ENCODE measurements at regions not wholly inside any gene's neighbourhood (a gene's known extent, or its start where the extent isn't known, plus 50 kb on each side); places are given as distances from the start of the nearest gene placed in this dataset.

- no peak for DNase-seq
- Histone ChIP-seq H3K27me3 (ENCODE audit: control insufficient read depth in 2 of 2, insufficient read depth in 2 of 2, low read length in 2 of 2) (no peaks in the 10 kb centered on the region), H3K27ac (ENCODE audit: low read depth, low read length) (no peak overlapping the region), H3K9me3 (ENCODE audit: control insufficient read depth in 2 of 3, low read length in 3 of 3) (peaks cover 0 to 6% (median 0%) of the 10 kb centered on the region in 3 experiments), H3K4me1 (ENCODE audit: control insufficient read depth in 2 of 2, insufficient read depth in 2 of 2, low read length in 2 of 2) (peaks cover 0 to 9% of the 10 kb centered on the region in 2 donors), H3K36me3 (ENCODE audit: control insufficient read depth in 2 of 3, insufficient read depth in 3 of 3, low read length in 3 of 3) (no peaks in the 10 kb centered on the region), H3K4me3 (ENCODE audit: low read length) (no peak overlapping the region)
- Mint-ChIP-seq H3K36me3 (no peaks in the 10 kb centered on the region), H3K4me1 (peaks cover 10 to 21% (median 17%) of the 10 kb centered on the region in 7 donors), H3K9me3 (peaks cover 0 to 3% (median 0%) of the 10 kb centered on the region in 11 donors), H3K27ac (peak overlapping the region in 1 of 9 donors; percentile 45), H3K4me3 (no peak overlapping the region), H3K27me3 (no peaks in the 10 kb centered on the region)
- ATAC-seq: no peak
- CTCF ChIA-PET: no interaction called here
- intact Hi-C loops (cut with micrococcal nuclease): no loop called here
- POLR2A ChIA-PET: no interaction called here
Measured at GRCh38 chr17:17420561-17421269, 56.1 kb upstream of the MED9 start.

GRCh38 chr17:17421346-17422216 lies 55.2 kb upstream of the MED9 start:
- ChIA-PET CTCF (no interaction called here), POLR2A (no interaction called here)
- no peak for DNase-seq
- no peak for ATAC-seq
- no peak overlapping the region for H3K27ac ChIP-seq (ENCODE audit: low read depth, low read length)
- peaks cover 0 to 5% of the 10 kb centered on the region in 2 donors for H3K4me1 ChIP-seq (ENCODE audit: control insufficient read depth in 2 of 2, insufficient read depth in 2 of 2, low read length in 2 of 2)
- peaks cover 6 to 12% (median 8%) of the 10 kb centered on the region in 7 donors for H3K4me1 Mint-ChIP-seq
- H3K27me3 Mint-ChIP-seq: no peaks in the 10 kb centered on the region
- no peak overlapping the region for H3K4me3 ChIP-seq (ENCODE audit: low read length)
- peaks cover 0 to 6% (median 0%) of the 10 kb centered on the region in 3 experiments for H3K9me3 ChIP-seq (ENCODE audit: control insufficient read depth in 2 of 3, low read length in 3 of 3)
- H3K27me3 ChIP-seq (ENCODE audit: control insufficient read depth in 2 of 2, insufficient read depth in 2 of 2, low read length in 2 of 2): no peaks in the 10 kb centered on the region
- H3K36me3 Mint-ChIP-seq: no peaks in the 10 kb centered on the region
- intact Hi-C loops (cut with micrococcal nuclease): no loop called here
- H3K4me3 Mint-ChIP-seq: no peak overlapping the region
- H3K9me3 Mint-ChIP-seq: peaks cover 0 to 3% (median 0%) of the 10 kb centered on the region in 11 donors
- H3K36me3 ChIP-seq (ENCODE audit: control insufficient read depth in 2 of 3, insufficient read depth in 3 of 3, low read length in 3 of 3): no peaks in the 10 kb centered on the region
- no peak overlapping the region for H3K27ac Mint-ChIP-seq

GRCh38 chr17:17422217-17422610 lies 54.6 kb upstream of the MED9 start:
- Histone ChIP-seq H3K27me3 (ENCODE audit: control insufficient read depth in 2 of 2, insufficient read depth in 2 of 2, low read length in 2 of 2) (no peaks in the 10 kb centered on the region), H3K9me3 (ENCODE audit: control insufficient read depth in 2 of 3, low read length in 3 of 3) (peaks cover 0 to 6% (median 0%) of the 10 kb centered on the region in 3 experiments), H3K27ac (ENCODE audit: low read depth, low read length) (no peak overlapping the region), H3K36me3 (ENCODE audit: control insufficient read depth in 2 of 3, insufficient read depth in 3 of 3, low read length in 3 of 3) (no peaks in the 10 kb centered on the region), H3K4me3 (ENCODE audit: low read length) (no peak overlapping the region), H3K4me1 (ENCODE audit: control insufficient read depth in 2 of 2, insufficient read depth in 2 of 2, low read length in 2 of 2) (no peaks in the 10 kb centered on the region)
- ATAC-seq (no peak), DNase-seq (no peak)
- H3K9me3 Mint-ChIP-seq: peaks cover 0 to 2% (median 0%) of the 10 kb centered on the region in 11 donors
- ChIA-PET CTCF (no interaction called here), POLR2A (no interaction called here)
- intact Hi-C loops (cut with micrococcal nuclease): no loop called here
- peak overlapping the region in 2 of 9 donors; percentile 5 to 33 for H3K27ac Mint-ChIP-seq
- peaks cover 0 to 7% (median 3%) of the 10 kb centered on the region in 7 donors for H3K4me1 Mint-ChIP-seq
- peaks cover 0 to 4% (median 0%) of the 10 kb centered on the region in 5 donors for H3K27me3 Mint-ChIP-seq
- H3K4me3 Mint-ChIP-seq: no peak overlapping the region
- H3K36me3 Mint-ChIP-seq: no peaks in the 10 kb centered on the region

GRCh38 chr17:17422641-17423040 lies 54.2 kb upstream of the MED9 start:
- H3K4me3 Mint-ChIP-seq: no peak overlapping the region
- intact Hi-C loops (cut with micrococcal nuclease): no loop called here
- Histone ChIP-seq H3K27me3 (ENCODE audit: control insufficient read depth in 2 of 2, insufficient read depth in 2 of 2, low read length in 2 of 2) (no peaks in the 10 kb centered on the region), H3K27ac (ENCODE audit: low read depth, low read length) (no peak overlapping the region), H3K4me3 (ENCODE audit: low read length) (no peak overlapping the region), H3K36me3 (ENCODE audit: control insufficient read depth in 2 of 3, insufficient read depth in 3 of 3, low read length in 3 of 3) (no peaks in the 10 kb centered on the region), H3K9me3 (ENCODE audit: control insufficient read depth in 2 of 3, low read length in 3 of 3) (peaks cover 0 to 6% (median 0%) of the 10 kb centered on the region in 3 experiments), H3K4me1 (ENCODE audit: control insufficient read depth in 2 of 2, insufficient read depth in 2 of 2, low read length in 2 of 2) (no peaks in the 10 kb centered on the region)
- ChIA-PET POLR2A (interaction anchor here (1.0 kb wide), 1 partner anchor 20 kb away, joined by 3 read pairs; no protein-coding TSS in a partner anchor), CTCF (no interaction called here)
- peaks cover 0 to 2% (median 0%) of the 10 kb centered on the region in 11 donors for H3K9me3 Mint-ChIP-seq
- H3K27ac Mint-ChIP-seq: peak overlapping the region in 1 of 9 donors; percentile 5
- peaks cover 0 to 7% (median 3%) of the 10 kb centered on the region in 7 donors for H3K4me1 Mint-ChIP-seq
- peaks cover 0 to 8% (median 0%) of the 10 kb centered on the region in 5 donors for H3K27me3 Mint-ChIP-seq
- no peak for ATAC-seq
- DNase-seq: no peak
- no peaks in the 10 kb centered on the region for H3K36me3 Mint-ChIP-seq

- peaks cover 0 to 2% (median 0%) of the 10 kb centered on the region in 11 donors for H3K9me3 Mint-ChIP-seq
- H3K36me3 ChIP-seq (ENCODE audit: control insufficient read depth in 2 of 3, insufficient read depth in 3 of 3, low read length in 3 of 3): no peaks in the 10 kb centered on the region
- H3K4me1 ChIP-seq (ENCODE audit: control insufficient read depth in 2 of 2, insufficient read depth in 2 of 2, low read length in 2 of 2): no peaks in the 10 kb centered on the region
- no peak for ATAC-seq
- CTCF ChIA-PET: no interaction called here
- no peak for DNase-seq
- no peaks in the 10 kb centered on the region for H3K36me3 Mint-ChIP-seq
- H3K27ac ChIP-seq (ENCODE audit: low read depth, low read length): no peak overlapping the region
- no peak overlapping the region for H3K4me3 Mint-ChIP-seq
- intact Hi-C loops (cut with micrococcal nuclease): no loop called here
- H3K4me1 Mint-ChIP-seq: peaks cover 0 to 7% (median 0%) of the 10 kb centered on the region in 7 donors
- POLR2A ChIA-PET: interaction anchor here (1.0 kb wide), 1 partner anchor 21 kb away, joined by 3 read pairs; no protein-coding TSS in a partner anchor
- H3K27me3 ChIP-seq (ENCODE audit: control insufficient read depth in 2 of 2, insufficient read depth in 2 of 2, low read length in 2 of 2): no peaks in the 10 kb centered on the region
- no peak overlapping the region for H3K27ac Mint-ChIP-seq
- H3K4me3 ChIP-seq (ENCODE audit: low read length): no peak overlapping the region
- peaks cover 0 to 11% (median 0%) of the 10 kb centered on the region in 5 donors for H3K27me3 Mint-ChIP-seq
- H3K9me3 ChIP-seq (ENCODE audit: control insufficient read depth in 2 of 3, low read length in 3 of 3): peaks cover 0 to 6% (median 0%) of the 10 kb centered on the region in 3 experiments
Measured at GRCh38 chr17:17423656-17424055, 53.1 kb upstream of the MED9 start.

- ATAC-seq (no peak), DNase-seq (no peak)
- H3K27me3 ChIP-seq (ENCODE audit: control insufficient read depth in 2 of 2, insufficient read depth in 2 of 2, low read length in 2 of 2): no peaks in the 10 kb centered on the region
- H3K4me3 ChIP-seq (ENCODE audit: low read length): no peak overlapping the region
- Mint-ChIP-seq H3K27ac (no peak overlapping the region), H3K9me3 (peaks cover 0 to 2% (median 0%) of the 10 kb centered on the region in 11 donors), H3K4me3 (no peak overlapping the region), H3K27me3 (peaks cover 0 to 11% (median 0%) of the 10 kb centered on the region in 5 donors), H3K4me1 (peaks cover 0 to 7% (median 0%) of the 10 kb centered on the region in 7 donors), H3K36me3 (no peaks in the 10 kb centered on the region)
- no peaks in the 10 kb centered on the region for H3K36me3 ChIP-seq (ENCODE audit: control insufficient read depth in 2 of 3, insufficient read depth in 3 of 3, low read length in 3 of 3)
- ChIA-PET POLR2A (no interaction called here), CTCF (no interaction called here)
- intact Hi-C loops (cut with micrococcal nuclease): no loop called here
- H3K9me3 ChIP-seq (ENCODE audit: control insufficient read depth in 2 of 3, low read length in 3 of 3): peaks cover 0 to 6% (median 0%) of the 10 kb centered on the region in 3 experiments
- H3K27ac ChIP-seq (ENCODE audit: low read depth, low read length): no peak overlapping the region
- H3K4me1 ChIP-seq (ENCODE audit: control insufficient read depth in 2 of 2, insufficient read depth in 2 of 2, low read length in 2 of 2): no peaks in the 10 kb centered on the region
Measured at GRCh38 chr17:17424552-17424951, 52.2 kb upstream of the MED9 start.

Data from naive thymus-derived CD4-positive, alpha-beta T cell (primary cell).